K562 (cell line): ENCODE measurements at regions not wholly inside any gene's neighbourhood (a gene's known extent, or its start where the extent isn't known, plus 50 kb on each side); places are given as distances from the start of the nearest gene placed in this dataset. TPM values are rescaled to one million over a fixed set of nuclear protein-coding genes. Genes with fewer than 3 reads are reported as not detected.

ENCODE experiments used
- small RNA-seq: library from RNA; depleted of rRNA; stranded (forward); fragments of <200 nt; gene quantifications from one replicate; pipeline ENCODE3, GENCODE V24; 2014

Small RNAs in the stretch of these regions (small RNA-seq; reads per million reads assigned to genes)
- not detected for gene RF00026
- not detected for gene RNU6-1168P
